B cell (primary cell): ENCODE measurements at regions not wholly inside any gene's neighbourhood (a gene's known extent, or its start where the extent isn't known, plus 50 kb on each side); places are given as distances from the start of the nearest gene placed in this dataset.

Experiments
- ATAC-seq: fragments of 200-7000 bp; cut with Tn5 transposase; one replicate; pipeline ENCODE4 v1.10.0; 2021; ENCODE audit warnings: low read depth, mild to moderate bottlenecking, moderate number of reproducible peaks, moderate library complexity
- CTCF ChIA-PET: fragments of 350-600 bp; sonication (Branson Sonifier 250); formaldehyde crosslinking; loops from one replicate; lab custom pipeline; 2021; ENCODE audit warnings: antibody characterized with exemption, inconsistent platforms; lab: Charles Lee
- POLR2A ChIA-PET: fragments of 350-600 bp; sonication (Branson Sonifier 250); formaldehyde crosslinking; loops from one replicate; lab custom pipeline; 2021; ENCODE audit warnings: antibody characterized with exemption; lab: Charles Lee
- DNase-seq: peaks from one replicate; pipeline ENCODE4 v3.0.0; 2013
- H2AFZ ChIP-seq: 2 replicates; pipeline ENCODE4 v1.6.1; 2012; ENCODE audit warnings: mild to moderate bottlenecking, low read depth, low read length; ENCODE audit not compliant: insufficient read depth, poor library complexity, severe bottlenecking
- H3K27ac ChIP-seq, 2 donors: 1 replicate in 1 of 2; 2 replicates in 1 of 2; pipeline ENCODE4 v1.5.1; 2012 to 2013; ENCODE audit warnings: low read length in 2 of 2, mild to moderate bottlenecking in 2 of 2, moderate library complexity in 1 of 2
- H3K27me3 ChIP-seq, 4 experiments: fragments of 200-600 bp in 1 of 4; sonication (generic) in 1 of 4; replicated peaks in 1 of 4; 1 replicate in 2 of 4; 2 replicates in 2 of 4; pipeline versions ENCODE4 v1.6.1 to v1.7.0; 2013 to 2016; ENCODE audit warnings: low read length in 3 of 4, mild to moderate bottlenecking in 2 of 4, mixed read lengths in 1 of 4, moderate library complexity in 1 of 4; ENCODE audit not compliant: insufficient read depth in 4 of 4, control insufficient read depth in 3 of 4; ENCODE audit errors: control extremely low read depth in 1 of 4
- H3K36me3 ChIP-seq, 2 experiments: replicated peaks in 1 of 2; 1 replicate in 1 of 2; 2 replicates in 1 of 2; pipeline versions ENCODE4 v1.6.1 to v1.7.1; 2013; ENCODE audit warnings: low read length in 1 of 2; ENCODE audit not compliant: insufficient read depth in 2 of 2, control insufficient read depth in 1 of 2; ENCODE audit errors: control extremely low read depth in 1 of 2, extremely low read depth in 1 of 2
- H3K4me1 ChIP-seq, 2 donors: fragments of 200-600 bp in 1 of 2; sonication (generic) in 1 of 2; 1 replicate in 1 of 2; 2 replicates in 1 of 2; pipeline versions ENCODE4 v1.5.1 to v1.6.1; 2013 to 2017; ENCODE audit warnings: low read length in 2 of 2; ENCODE audit not compliant: control insufficient read depth in 2 of 2, insufficient read depth in 2 of 2
- H3K4me2 ChIP-seq: replicated peaks from 2 replicates; pipeline ENCODE3; 2012; ENCODE audit warnings: mild to moderate bottlenecking, low read depth, low read length; ENCODE audit not compliant: poor library complexity, severe bottlenecking
- H3K4me3 ChIP-seq, 5 experiments: fragments of 200-600 bp in 1 of 5; sonication (generic) in 1 of 5; 1 replicate in 3 of 5; 2 replicates in 2 of 5; pipeline versions ENCODE4 v1.5.1 to v1.7.0; 2011 to 2016; ENCODE audit warnings: low read length in 4 of 5, mild to moderate bottlenecking in 4 of 5, low read depth in 2 of 5, control low read depth in 1 of 5, moderate library complexity in 1 of 5; ENCODE audit not compliant: insufficient read depth in 1 of 5; ENCODE audit errors: control extremely low read depth in 1 of 5, extremely low read depth in 1 of 5
- H3K79me2 ChIP-seq: fragments of 200-600 bp; sonication (generic); one replicate; pipeline ENCODE4 v1.6.0; 2016; ENCODE audit warnings: low read length; ENCODE audit not compliant: control insufficient read depth, insufficient read depth
- H3K9ac ChIP-seq: fragments of 200-600 bp; sonication (generic); 2 replicates; pipeline ENCODE4 v1.6.1; 2017; ENCODE audit warnings: mild to moderate bottlenecking, low read length, moderate library complexity
- H3K9me3 ChIP-seq, 3 donors: one replicate each; pipeline versions ENCODE4 v1.6.1 to v1.7.1; 2013; ENCODE audit warnings: low read length in 2 of 3; ENCODE audit not compliant: control insufficient read depth in 2 of 3, insufficient read depth in 1 of 3; ENCODE audit errors: control extremely low read depth in 1 of 3
- H4K20me1 ChIP-seq: 2 replicates; pipeline ENCODE4 v1.6.0; 2012; ENCODE audit warnings: mild to moderate bottlenecking, low read length; ENCODE audit not compliant: insufficient read depth, control insufficient read depth, poor library complexity, severe bottlenecking
- H3K27ac Mint-ChIP-seq: one replicate; pipeline ENCODE4 v1.8.0; 2021; ENCODE audit warnings: mixed read lengths
- H3K27me3 Mint-ChIP-seq: one replicate; pipeline ENCODE4 v1.8.0; 2021; ENCODE audit warnings: mixed read lengths
- H3K4me1 Mint-ChIP-seq: one replicate; pipeline ENCODE4 v1.8.0; 2021; ENCODE audit warnings: mixed read lengths
- H3K4me3 Mint-ChIP-seq: one replicate; pipeline ENCODE4 v1.8.0; 2021; ENCODE audit warnings: mixed read lengths
- H3K9me3 Mint-ChIP-seq: one replicate; pipeline ENCODE4 v1.8.0; 2022; ENCODE audit warnings: mixed read lengths; ENCODE audit not compliant: insufficient read depth
- EZH2 ChIP-seq: IDR thresholded peaks from 2 replicates; pipeline ENCODE4 v1.6.1; 2012; ENCODE audit warnings: borderline replicate concordance, low read depth, mild to moderate bottlenecking, moderate library complexity, low read length; ENCODE audit not compliant: insufficient read depth, poor library complexity, severe bottlenecking
- WGBS: methylation state at CpG from one replicate; pipeline ENCODE4 v1.1.5; 2013; ENCODE audit warnings: missing lambda C conversion rate; ENCODE audit not compliant: insufficient coverage; 5-methylcytosine and 5-hydroxymethylcytosine counted together
- intact Hi-C: fragments of 100-400 bp; cut with micrococcal nuclease; formaldehyde crosslinking; loops from one replicate; pipeline ENCODE4 v1.10.0; 2022

GRCh38 chr11:42058794-42059193 lies 599.3 kb upstream of the LRRC4C start:
- Histone ChIP-seq H3K27ac (no peak overlapping the region), H3K79me2 (no peaks in the 10 kb centered on the region), H3K4me3 (no peak overlapping the region), H2AFZ (no peak overlapping the region), H3K36me3 (no peaks in the 10 kb centered on the region), H3K27me3 (no peaks in the 10 kb centered on the region), H4K20me1 (no peaks in the 10 kb centered on the region), H3K9ac (no peak overlapping the region), H3K4me2 (no peak overlapping the region), H3K9me3 (no peaks in the 10 kb centered on the region), H3K4me1 (no peaks in the 10 kb centered on the region)
- H3K4me3 Mint-ChIP-seq, result no peak overlapping the region
- no peaks in the 10 kb centered on the region for H3K27me3 Mint-ChIP-seq
- no peaks in the 10 kb centered on the region for H3K4me1 Mint-ChIP-seq
- ATAC-seq, result no peak
- H3K27ac Mint-ChIP-seq, result no peak overlapping the region
- H3K9me3 Mint-ChIP-seq, result no peaks in the 10 kb centered on the region
- no CpG with 5 or more reads among the region's 5 CpGs for WGBS
- intact Hi-C loops, result no loop called here
- POLR2A ChIA-PET, result no interaction called here
- DNase-seq, result no peak
- no peak for TF ChIP-seq EZH2
- CTCF ChIA-PET, result no interaction called here

GRCh38 chr11:42065199-42065598 lies 605.7 kb upstream of the LRRC4C start:
- Histone ChIP-seq H4K20me1 (no peaks in the 10 kb centered on the region), H3K27me3 (no peaks in the 10 kb centered on the region), H3K4me1 (no peaks in the 10 kb centered on the region), H3K36me3 (no peaks in the 10 kb centered on the region), H3K4me3 (no peak overlapping the region), H3K9me3 (peaks cover 0 to 10% (median 0%) of the 10 kb centered on the region in 3 donors), H2AFZ (no peak overlapping the region), H3K79me2 (no peaks in the 10 kb centered on the region), H3K9ac (no peak overlapping the region), H3K4me2 (no peak overlapping the region), H3K27ac (no peak overlapping the region)
- peaks cover 5% of the 10 kb centered on the region for H3K9me3 Mint-ChIP-seq
- no peak overlapping the region for H3K4me3 Mint-ChIP-seq
- DNase-seq (no peak), ATAC-seq (no peak)
- TF ChIP-seq EZH2, result no peak
- POLR2A ChIA-PET, result no interaction called here
- H3K4me1 Mint-ChIP-seq, result no peaks in the 10 kb centered on the region
- intact Hi-C loops, result no loop called here
- no peaks in the 10 kb centered on the region for H3K27me3 Mint-ChIP-seq
- CTCF ChIA-PET, result no interaction called here
- H3K27ac Mint-ChIP-seq, result no peak overlapping the region
